ENCODE measurements at regions not wholly inside any gene's neighbourhood (a gene's known extent, or its start where the extent isn't known, plus 50 kb on each side); places are given as distances from the start of the nearest gene placed in this dataset.

- no peak for TF ChIP-seq CTCF (IDR thresholded peaks at IDR 0.05; ENCODE audit: borderline replicate concordance, extremely low read depth, low read length, poor library complexity, severe bottlenecking)
- no peak for TF ChIP-seq EZH2 (IDR thresholded peaks at IDR 0.05; ENCODE audit: borderline replicate concordance, low read depth, low read length, severe bottlenecking)
Measured at GRCh38 chr14:55936691-55937090, 181.5 kb upstream of the PELI2 start.

Measured in DND-41 (cell line).